ENCODE measurements at regions not wholly inside any gene's neighbourhood (a gene's known extent, or its start where the extent isn't known, plus 50 kb on each side); places are given as distances from the start of the nearest gene placed in this dataset.

DNA sequence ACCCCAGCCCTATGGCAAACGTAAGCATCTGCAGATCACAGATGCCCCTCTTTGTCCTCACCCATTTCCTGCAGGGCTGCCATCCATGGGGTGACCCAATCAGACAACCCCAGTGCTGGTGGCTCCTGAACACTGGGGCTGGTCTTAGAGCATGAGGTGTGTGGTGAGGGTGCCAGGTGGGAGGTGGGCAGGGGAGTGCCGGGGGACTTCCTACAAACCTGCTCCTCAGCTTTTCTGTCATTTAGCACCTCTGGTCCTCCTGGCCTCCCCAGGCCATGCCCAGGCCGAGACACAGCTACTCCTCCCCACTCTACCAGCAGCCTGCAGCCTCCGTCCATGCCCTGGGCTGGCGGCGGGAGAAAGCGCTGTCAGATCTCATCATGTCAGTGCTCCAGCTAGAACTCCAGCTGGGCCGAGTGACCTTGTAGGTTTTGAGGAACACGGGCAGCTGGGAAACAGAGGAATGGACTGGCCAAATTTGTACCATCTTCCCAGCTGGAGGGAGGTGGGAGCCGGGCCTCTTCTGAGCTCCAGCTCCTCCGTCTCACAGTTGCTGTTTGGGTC lies 157.7 kb upstream of the NECTIN1 start:
- no peak overlapping the region for H3K9ac ChIP-seq (ENCODE audit: low read length)
- H3K27me3 ChIP-seq (ENCODE audit: insufficient read depth, low read depth, low read length), result no peaks in the 10 kb centered on the region
- H4K20me1 ChIP-seq (ENCODE audit: insufficient read depth), result no peaks in the 10 kb centered on the region
- H3K4me3 ChIP-seq (ENCODE audit: low read length), result no peak overlapping the region
- TF ChIP-seq SMC3 (conservative IDR thresholded peaks at IDR 0.05; ENCODE audit: poor library complexity), result no peak
- no peak for TF ChIP-seq POLR2AphosphoS5 (IDR thresholded peaks at IDR 0.05)
- TF ChIP-seq, protein P1, sequence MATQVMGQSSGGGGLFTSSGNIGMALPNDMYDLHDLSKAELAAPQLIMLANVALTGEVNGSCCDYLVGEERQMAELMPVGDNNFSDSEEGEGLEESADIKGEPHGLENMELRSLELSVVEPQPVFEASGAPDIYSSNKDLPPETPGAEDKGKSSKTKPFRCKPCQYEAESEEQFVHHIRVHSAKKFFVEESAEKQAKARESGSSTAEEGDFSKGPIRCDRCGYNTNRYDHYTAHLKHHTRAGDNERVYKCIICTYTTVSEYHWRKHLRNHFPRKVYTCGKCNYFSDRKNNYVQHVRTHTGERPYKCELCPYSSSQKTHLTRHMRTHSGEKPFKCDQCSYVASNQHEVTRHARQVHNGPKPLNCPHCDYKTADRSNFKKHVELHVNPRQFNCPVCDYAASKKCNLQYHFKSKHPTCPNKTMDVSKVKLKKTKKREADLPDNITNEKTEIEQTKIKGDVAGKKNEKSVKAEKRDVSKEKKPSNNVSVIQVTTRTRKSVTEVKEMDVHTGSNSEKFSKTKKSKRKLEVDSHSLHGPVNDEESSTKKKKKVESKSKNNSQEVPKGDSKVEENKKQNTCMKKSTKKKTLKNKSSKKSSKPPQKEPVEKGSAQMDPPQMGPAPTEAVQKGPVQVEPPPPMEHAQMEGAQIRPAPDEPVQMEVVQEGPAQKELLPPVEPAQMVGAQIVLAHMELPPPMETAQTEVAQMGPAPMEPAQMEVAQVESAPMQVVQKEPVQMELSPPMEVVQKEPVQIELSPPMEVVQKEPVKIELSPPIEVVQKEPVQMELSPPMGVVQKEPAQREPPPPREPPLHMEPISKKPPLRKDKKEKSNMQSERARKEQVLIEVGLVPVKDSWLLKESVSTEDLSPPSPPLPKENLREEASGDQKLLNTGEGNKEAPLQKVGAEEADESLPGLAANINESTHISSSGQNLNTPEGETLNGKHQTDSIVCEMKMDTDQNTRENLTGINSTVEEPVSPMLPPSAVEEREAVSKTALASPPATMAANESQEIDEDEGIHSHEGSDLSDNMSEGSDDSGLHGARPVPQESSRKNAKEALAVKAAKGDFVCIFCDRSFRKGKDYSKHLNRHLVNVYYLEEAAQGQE (IDR thresholded peaks at IDR 0.05; ENCODE audit: borderline replicate concordance), result no peak
- no peak for TF ChIP-seq RAD21 (conservative IDR thresholded peaks at IDR 0.05)
- TF ChIP-seq TAF1 (IDR thresholded peaks at IDR 0.05; ENCODE audit: low read depth), result no peak
- TF ChIP-seq EZH2 (IDR thresholded peaks at IDR 0.05; ENCODE audit: borderline replicate concordance, insufficient read depth, low read length, poor library complexity, severe bottlenecking), result no peak
- no peak for TF ChIP-seq EP300 (conservative IDR thresholded peaks at IDR 0.05; ENCODE audit: poor library complexity, severe bottlenecking)
- no peak for TF ChIP-seq MXI1 (conservative IDR thresholded peaks at IDR 0.05; ENCODE audit: poor library complexity, severe bottlenecking)
- TF ChIP-seq, protein P2, sequence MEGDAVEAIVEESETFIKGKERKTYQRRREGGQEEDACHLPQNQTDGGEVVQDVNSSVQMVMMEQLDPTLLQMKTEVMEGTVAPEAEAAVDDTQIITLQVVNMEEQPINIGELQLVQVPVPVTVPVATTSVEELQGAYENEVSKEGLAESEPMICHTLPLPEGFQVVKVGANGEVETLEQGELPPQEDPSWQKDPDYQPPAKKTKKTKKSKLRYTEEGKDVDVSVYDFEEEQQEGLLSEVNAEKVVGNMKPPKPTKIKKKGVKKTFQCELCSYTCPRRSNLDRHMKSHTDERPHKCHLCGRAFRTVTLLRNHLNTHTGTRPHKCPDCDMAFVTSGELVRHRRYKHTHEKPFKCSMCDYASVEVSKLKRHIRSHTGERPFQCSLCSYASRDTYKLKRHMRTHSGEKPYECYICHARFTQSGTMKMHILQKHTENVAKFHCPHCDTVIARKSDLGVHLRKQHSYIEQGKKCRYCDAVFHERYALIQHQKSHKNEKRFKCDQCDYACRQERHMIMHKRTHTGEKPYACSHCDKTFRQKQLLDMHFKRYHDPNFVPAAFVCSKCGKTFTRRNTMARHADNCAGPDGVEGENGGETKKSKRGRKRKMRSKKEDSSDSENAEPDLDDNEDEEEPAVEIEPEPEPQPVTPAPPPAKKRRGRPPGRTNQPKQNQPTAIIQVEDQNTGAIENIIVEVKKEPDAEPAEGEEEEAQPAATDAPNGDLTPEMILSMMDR (IDR thresholded peaks at IDR 0.05; ENCODE audit: poor library complexity, severe bottlenecking), result no peak
- no peak overlapping the region for H2AFZ ChIP-seq (ENCODE audit: low read depth, low read length)
- H3K4me2 ChIP-seq (ENCODE audit: low read length), result no peak overlapping the region
- H3F3A ChIP-seq (ENCODE audit: insufficient read depth, low read length, poor library complexity, severe bottlenecking), result no peaks in the 10 kb centered on the region
- no peaks in the 10 kb centered on the region for H3K79me2 ChIP-seq (replicated peaks; ENCODE audit: insufficient read depth, low read length)
- H3K36me3 ChIP-seq (ENCODE audit: insufficient read depth, low read length), result no peaks in the 10 kb centered on the region
- H3K27ac ChIP-seq (ENCODE audit: low read length), result no peak overlapping the region
- no peaks in the 10 kb centered on the region for H3K9me3 ChIP-seq (ENCODE audit: low read length)
- H3K9me2 ChIP-seq (ENCODE audit: insufficient read depth, low read length), result no peaks in the 10 kb centered on the region

DNA sequence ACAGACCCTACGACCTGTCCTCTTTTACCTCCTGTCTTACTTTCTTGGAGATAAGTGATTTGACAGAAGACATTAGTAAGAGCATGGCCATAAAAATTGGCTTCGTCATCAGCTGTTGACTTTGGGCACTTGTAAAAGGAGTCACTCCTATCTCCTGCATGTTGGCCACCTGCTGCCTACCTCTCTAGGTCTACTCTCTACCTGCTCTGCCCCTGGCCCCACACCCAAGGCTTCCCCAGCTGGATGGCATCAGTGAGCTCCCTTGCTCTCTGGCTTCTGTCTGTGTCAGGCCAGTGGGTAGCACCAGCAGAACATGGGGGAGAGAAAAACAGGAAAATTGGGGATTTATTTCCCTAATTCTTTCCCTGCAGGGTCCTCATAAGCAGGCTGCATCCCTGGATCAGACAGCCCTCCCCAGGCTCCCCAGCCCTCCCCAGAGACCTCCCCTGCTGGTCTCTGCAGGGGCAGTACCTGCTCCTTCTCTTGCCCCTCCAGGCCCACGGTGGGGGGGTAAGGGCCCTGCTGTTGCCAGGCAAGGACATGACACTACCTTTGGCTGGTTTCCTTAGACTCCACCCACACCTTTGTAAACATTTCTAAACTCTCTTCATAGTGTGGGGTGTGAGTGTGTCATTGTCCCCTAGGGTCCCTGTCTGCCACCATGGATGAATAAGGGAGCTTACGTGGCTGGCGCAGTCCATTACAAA lies 157.0 kb upstream of the NECTIN1 start:
- Histone ChIP-seq H3K4me2 (ENCODE audit: low read length) (no peak overlapping the region), H3K27ac (ENCODE audit: low read length) (no peak overlapping the region), H2AFZ (ENCODE audit: low read depth, low read length) (no peak overlapping the region), H3K4me3 (ENCODE audit: low read length) (no peak overlapping the region), H3K9me2 (ENCODE audit: insufficient read depth, low read length) (no peaks in the 10 kb centered on the region), H3K79me2 (replicated peaks; ENCODE audit: insufficient read depth, low read length) (no peaks in the 10 kb centered on the region), H3K27me3 (ENCODE audit: insufficient read depth, low read depth, low read length) (no peaks in the 10 kb centered on the region), H3K9ac (ENCODE audit: low read length) (no peak overlapping the region), H3K9me3 (ENCODE audit: low read length) (no peaks in the 10 kb centered on the region), H4K20me1 (ENCODE audit: insufficient read depth) (no peaks in the 10 kb centered on the region), H3K36me3 (ENCODE audit: insufficient read depth, low read length) (no peaks in the 10 kb centered on the region), H3F3A (ENCODE audit: insufficient read depth, low read length, poor library complexity, severe bottlenecking) (no peaks in the 10 kb centered on the region)
- TF ChIP-seq, protein P1 (IDR thresholded peaks at IDR 0.05; ENCODE audit: borderline replicate concordance), result no peak
- TF ChIP-seq MXI1 (conservative IDR thresholded peaks at IDR 0.05; ENCODE audit: poor library complexity, severe bottlenecking) (no peak), RAD21 (conservative IDR thresholded peaks at IDR 0.05) (no peak), SMC3 (conservative IDR thresholded peaks at IDR 0.05; ENCODE audit: poor library complexity) (no peak), POLR2AphosphoS5 (IDR thresholded peaks at IDR 0.05) (no peak), TAF1 (IDR thresholded peaks at IDR 0.05; ENCODE audit: low read depth) (no peak), EZH2 (IDR thresholded peaks at IDR 0.05; ENCODE audit: borderline replicate concordance, insufficient read depth, low read length, poor library complexity, severe bottlenecking) (no peak), EP300 (conservative IDR thresholded peaks at IDR 0.05; ENCODE audit: poor library complexity, severe bottlenecking) (no peak)
- TF ChIP-seq, protein P2 (IDR thresholded peaks at IDR 0.05; ENCODE audit: poor library complexity, severe bottlenecking), result no peak
